ENCODE measurements at regions not wholly inside any gene's neighbourhood (a gene's known extent, or its start where the extent isn't known, plus 50 kb on each side); places are given as distances from the start of the nearest gene placed in this dataset.
"Not testable (repeated sequence)": the region's sequence is repeated elsewhere in the genome, so short reads cannot be mapped to it uniquely, and the experiment has no call there.

DNA sequence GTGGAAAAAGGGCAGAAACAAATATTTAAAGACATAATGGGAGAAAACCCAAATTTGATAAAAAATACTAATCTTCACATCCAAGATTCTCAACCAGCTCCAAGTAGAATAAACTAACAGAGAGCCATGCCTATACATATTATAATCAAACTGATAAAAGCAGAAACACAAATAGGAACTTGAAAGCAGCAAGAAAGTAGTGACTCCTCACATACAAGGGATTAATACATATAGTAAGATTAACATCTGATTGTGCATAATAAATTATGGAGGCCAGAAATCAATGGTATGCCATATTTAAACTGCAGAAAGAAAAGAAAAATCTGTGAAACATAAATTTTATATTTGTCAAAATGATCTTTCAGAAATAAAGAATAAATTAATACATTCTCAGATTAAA, 454.3 kb upstream of the PCDH10 start:
- Histone ChIP-seq H3K27me3 (ENCODE audit: control insufficient read depth in 3 of 3, insufficient read depth in 3 of 3, low read length in 2 of 3) (no peaks in the 10 kb centered on the region), H3K4me1 (ENCODE audit: control insufficient read depth in 5 of 5, insufficient read depth in 5 of 5, low read length in 5 of 5) (no peaks in the 10 kb centered on the region), H3K4me3 (no peak overlapping the region), H3K9me3 (ENCODE audit: control insufficient read depth in 4 of 4, insufficient read depth in 3 of 4, low read length in 3 of 4) (peaks cover 0 to 6% (median 0%) of the 10 kb centered on the region in 4 donors), H3K36me3 (ENCODE audit: control insufficient read depth in 4 of 4, insufficient read depth in 4 of 4, low read length in 4 of 4) (no peaks in the 10 kb centered on the region), H3K27ac (ENCODE audit: low read depth in 1 of 2, low read length in 1 of 2) (no peak overlapping the region), H3K9ac (ENCODE audit: insufficient read depth in 1 of 2, low read length in 2 of 2) (no peak overlapping the region)
- DNase-seq = no peak
- TF ChIP-seq, protein P1, sequence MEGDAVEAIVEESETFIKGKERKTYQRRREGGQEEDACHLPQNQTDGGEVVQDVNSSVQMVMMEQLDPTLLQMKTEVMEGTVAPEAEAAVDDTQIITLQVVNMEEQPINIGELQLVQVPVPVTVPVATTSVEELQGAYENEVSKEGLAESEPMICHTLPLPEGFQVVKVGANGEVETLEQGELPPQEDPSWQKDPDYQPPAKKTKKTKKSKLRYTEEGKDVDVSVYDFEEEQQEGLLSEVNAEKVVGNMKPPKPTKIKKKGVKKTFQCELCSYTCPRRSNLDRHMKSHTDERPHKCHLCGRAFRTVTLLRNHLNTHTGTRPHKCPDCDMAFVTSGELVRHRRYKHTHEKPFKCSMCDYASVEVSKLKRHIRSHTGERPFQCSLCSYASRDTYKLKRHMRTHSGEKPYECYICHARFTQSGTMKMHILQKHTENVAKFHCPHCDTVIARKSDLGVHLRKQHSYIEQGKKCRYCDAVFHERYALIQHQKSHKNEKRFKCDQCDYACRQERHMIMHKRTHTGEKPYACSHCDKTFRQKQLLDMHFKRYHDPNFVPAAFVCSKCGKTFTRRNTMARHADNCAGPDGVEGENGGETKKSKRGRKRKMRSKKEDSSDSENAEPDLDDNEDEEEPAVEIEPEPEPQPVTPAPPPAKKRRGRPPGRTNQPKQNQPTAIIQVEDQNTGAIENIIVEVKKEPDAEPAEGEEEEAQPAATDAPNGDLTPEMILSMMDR (IDR thresholded peaks at IDR 0.05; ENCODE audit: control extremely low read depth, extremely low read depth) = no peak
- no peak for ATAC-seq (ENCODE audit: insufficient read depth, low FRiP score)

DNA sequence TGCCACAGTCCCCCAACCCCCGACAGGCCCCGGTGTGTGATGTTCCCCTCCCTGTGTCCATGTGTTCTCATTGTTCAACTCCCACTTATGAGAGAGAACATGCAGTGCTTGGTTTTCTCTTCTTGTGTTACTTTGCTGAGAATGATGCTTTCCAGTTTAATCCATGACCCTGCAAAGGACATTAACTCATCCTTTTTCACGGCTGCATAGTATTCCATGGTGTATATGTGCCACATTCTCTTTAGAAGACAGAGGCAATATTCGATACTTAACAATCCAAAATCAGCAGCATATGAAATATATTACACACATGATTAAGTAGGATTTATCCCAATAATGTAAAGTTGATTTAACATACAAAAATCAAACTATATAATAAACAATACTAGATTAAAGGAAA, 451.6 kb upstream of the PCDH10 start:
- ATAC-seq (ENCODE audit: insufficient read depth, low FRiP score); H3K27ac ChIP-seq (ENCODE audit: low read depth in 1 of 2, low read length in 1 of 2); H3K36me3 ChIP-seq (ENCODE audit: control insufficient read depth in 4 of 4, insufficient read depth in 4 of 4, low read length in 4 of 4); DNase-seq; H3K4me1 ChIP-seq (ENCODE audit: control insufficient read depth in 5 of 5, insufficient read depth in 5 of 5, low read length in 5 of 5); H3K9me3 ChIP-seq (ENCODE audit: control insufficient read depth in 4 of 4, insufficient read depth in 3 of 4, low read length in 3 of 4); H3K4me3 ChIP-seq; H3K9ac ChIP-seq (ENCODE audit: insufficient read depth in 1 of 2, low read length in 2 of 2); H3K27me3 ChIP-seq (ENCODE audit: control insufficient read depth in 3 of 3, insufficient read depth in 3 of 3, low read length in 2 of 3): not testable (repeated sequence)
- 78 to 94% methylated on average over 4 of the region's 4 CpGs for WGBS, 2 donors

DNA sequence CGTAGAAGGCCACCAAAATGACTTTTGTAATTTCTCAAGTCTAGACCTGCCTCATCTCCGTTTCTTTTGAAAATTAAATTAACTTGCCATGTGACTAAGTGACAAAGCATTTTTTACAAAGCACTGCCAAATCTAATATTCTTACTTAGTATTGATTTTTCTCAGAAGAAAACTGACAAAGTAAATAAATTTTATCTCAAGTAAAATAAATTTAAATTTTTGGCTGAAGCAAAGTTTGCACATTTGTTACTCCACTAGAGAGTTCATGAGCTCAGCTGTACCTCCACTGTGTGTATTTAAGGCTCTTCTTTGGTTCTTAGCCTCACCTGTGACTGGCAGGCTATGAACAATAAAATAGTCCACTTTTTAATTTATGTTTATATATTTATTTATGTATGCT, 441.1 kb upstream of the PCDH10 start:
- no peaks in the 10 kb centered on the region for H3K36me3 ChIP-seq (ENCODE audit: control insufficient read depth in 4 of 4, insufficient read depth in 4 of 4, low read length in 4 of 4)
- H3K9me3 ChIP-seq (ENCODE audit: control insufficient read depth in 4 of 4, insufficient read depth in 3 of 4, low read length in 3 of 4) = no peaks in the 10 kb centered on the region
- ATAC-seq (ENCODE audit: insufficient read depth, low FRiP score) (no peak), DNase-seq (no peak)
- no peak overlapping the region for H3K9ac ChIP-seq (ENCODE audit: insufficient read depth in 1 of 2, low read length in 2 of 2)
- WGBS, 2 donors = 80 to 93% methylated on average over 2 of the region's 2 CpGs
- TF ChIP-seq, protein P1 (IDR thresholded peaks at IDR 0.05; ENCODE audit: control extremely low read depth, extremely low read depth) = no peak
- H3K27me3 ChIP-seq (ENCODE audit: control insufficient read depth in 3 of 3, insufficient read depth in 3 of 3, low read length in 2 of 3) = no peaks in the 10 kb centered on the region
- no peaks in the 10 kb centered on the region for H3K4me1 ChIP-seq (ENCODE audit: control insufficient read depth in 5 of 5, insufficient read depth in 5 of 5, low read length in 5 of 5)
- no peak overlapping the region for H3K4me3 ChIP-seq
- H3K27ac ChIP-seq (ENCODE audit: low read depth in 1 of 2, low read length in 1 of 2) = no peak overlapping the region

DNA sequence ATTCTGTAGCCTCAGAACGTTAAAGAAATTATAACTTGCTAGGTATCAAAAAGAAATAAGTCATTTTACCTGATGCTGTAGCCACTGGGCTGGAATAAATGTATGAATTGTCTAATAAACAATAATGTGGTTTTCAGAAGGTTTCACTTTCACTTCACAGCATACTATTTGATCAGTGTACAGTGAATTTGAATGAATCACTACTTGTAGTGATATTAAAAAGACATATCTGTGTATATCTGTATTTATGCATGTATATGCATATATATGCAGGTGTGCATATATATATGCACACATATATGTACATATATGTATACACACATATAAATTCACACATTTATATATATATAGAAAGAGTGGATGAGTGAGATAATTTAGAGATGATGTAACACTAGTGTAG, 440.0 kb upstream of the PCDH10 start:
- no peak overlapping the region for H3K4me3 ChIP-seq
- no peak overlapping the region for H3K9ac ChIP-seq (ENCODE audit: insufficient read depth in 1 of 2, low read length in 2 of 2)
- TF ChIP-seq, protein P1 (IDR thresholded peaks at IDR 0.05; ENCODE audit: control extremely low read depth, extremely low read depth) = no peak
- no peaks in the 10 kb centered on the region for H3K27me3 ChIP-seq (ENCODE audit: control insufficient read depth in 3 of 3, insufficient read depth in 3 of 3, low read length in 2 of 3)
- no peaks in the 10 kb centered on the region for H3K9me3 ChIP-seq (ENCODE audit: control insufficient read depth in 4 of 4, insufficient read depth in 3 of 4, low read length in 3 of 4)
- DNase-seq (no peak), ATAC-seq (ENCODE audit: insufficient read depth, low FRiP score) (no peak)
- H3K27ac ChIP-seq (ENCODE audit: low read depth in 1 of 2, low read length in 1 of 2) = no peak overlapping the region
- no peaks in the 10 kb centered on the region for H3K36me3 ChIP-seq (ENCODE audit: control insufficient read depth in 4 of 4, insufficient read depth in 4 of 4, low read length in 4 of 4)
- WGBS, 2 donors = 49 to 53% methylated on average over 1 of the region's 1 CpG
- H3K4me1 ChIP-seq (ENCODE audit: control insufficient read depth in 5 of 5, insufficient read depth in 5 of 5, low read length in 5 of 5) = no peaks in the 10 kb centered on the region
